Stomach smooth muscle (tissue), 2 donors: ENCODE measurements at regions not wholly inside any gene's neighbourhood (a gene's known extent, or its start where the extent isn't known, plus 50 kb on each side); places are given as distances from the start of the nearest gene placed in this dataset.

Experiments used
- H3K27ac ChIP-seq: one replicate; pipeline ENCODE4 v1.7.0; 2013; ENCODE audit warnings: mild to moderate bottlenecking, low read length, inconsistent platforms
- H3K27me3 ChIP-seq, 2 donors: one replicate each; pipeline ENCODE4 v1.7.0; 2013; ENCODE audit warnings: low read length in 2 of 2; ENCODE audit not compliant: insufficient read depth in 2 of 2, control insufficient read depth in 1 of 2
- H3K36me3 ChIP-seq, 2 donors: one replicate each; pipeline ENCODE4 v1.7.0; 2013; ENCODE audit warnings: low read length in 2 of 2; ENCODE audit not compliant: control insufficient read depth in 2 of 2, insufficient read depth in 2 of 2
- H3K4me1 ChIP-seq: one replicate; pipeline ENCODE4 v1.7.0; 2013; ENCODE audit warnings: low read length; ENCODE audit not compliant: control insufficient read depth, insufficient read depth
- H3K4me3 ChIP-seq, 2 donors: one replicate each; pipeline ENCODE4 v1.7.0; 2013; ENCODE audit warnings: low read length in 2 of 2
- H3K9ac ChIP-seq, 2 donors: one replicate each; pipeline ENCODE4 v1.7.0; 2013; ENCODE audit warnings: low read length in 2 of 2, mild to moderate bottlenecking in 1 of 2
- H3K9me3 ChIP-seq, 2 donors: one replicate each; pipeline ENCODE4 v1.7.0; 2013; ENCODE audit warnings: low read length in 2 of 2; ENCODE audit not compliant: control insufficient read depth in 2 of 2
- donor health status: healthy.
- donor health status: Pancreatic carcinoma.

DNA sequence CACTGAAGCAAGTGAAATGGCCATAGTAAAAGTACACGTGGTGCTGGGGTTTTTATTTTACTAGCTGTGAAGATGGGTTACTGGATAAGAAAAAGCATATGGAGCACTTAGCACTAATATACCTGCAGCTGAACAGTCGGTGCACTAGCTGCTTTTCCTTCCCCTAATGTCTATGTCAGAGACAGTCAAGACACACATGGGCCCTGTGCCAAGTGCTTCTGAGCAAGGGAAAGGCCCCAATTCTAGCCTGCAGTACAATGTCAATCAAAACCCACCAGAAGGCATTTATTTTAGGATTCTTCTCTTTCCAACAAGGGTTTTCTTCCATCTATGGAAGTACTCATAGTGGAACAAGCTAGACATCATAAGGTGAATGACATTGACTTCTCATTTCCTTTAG, 716.7 kb downstream of the CCSER2 start:
- Histone ChIP-seq H3K4me1 (no peaks in the 10 kb centered on the region), H3K27ac (no peak overlapping the region), H3K9ac (no peak overlapping the region), H3K36me3 (no peaks in the 10 kb centered on the region), H3K4me3 (no peak overlapping the region), H3K9me3 (peaks cover 3 to 5% of the 10 kb centered on the region in 2 donors), H3K27me3 (no peaks in the 10 kb centered on the region)

DNA sequence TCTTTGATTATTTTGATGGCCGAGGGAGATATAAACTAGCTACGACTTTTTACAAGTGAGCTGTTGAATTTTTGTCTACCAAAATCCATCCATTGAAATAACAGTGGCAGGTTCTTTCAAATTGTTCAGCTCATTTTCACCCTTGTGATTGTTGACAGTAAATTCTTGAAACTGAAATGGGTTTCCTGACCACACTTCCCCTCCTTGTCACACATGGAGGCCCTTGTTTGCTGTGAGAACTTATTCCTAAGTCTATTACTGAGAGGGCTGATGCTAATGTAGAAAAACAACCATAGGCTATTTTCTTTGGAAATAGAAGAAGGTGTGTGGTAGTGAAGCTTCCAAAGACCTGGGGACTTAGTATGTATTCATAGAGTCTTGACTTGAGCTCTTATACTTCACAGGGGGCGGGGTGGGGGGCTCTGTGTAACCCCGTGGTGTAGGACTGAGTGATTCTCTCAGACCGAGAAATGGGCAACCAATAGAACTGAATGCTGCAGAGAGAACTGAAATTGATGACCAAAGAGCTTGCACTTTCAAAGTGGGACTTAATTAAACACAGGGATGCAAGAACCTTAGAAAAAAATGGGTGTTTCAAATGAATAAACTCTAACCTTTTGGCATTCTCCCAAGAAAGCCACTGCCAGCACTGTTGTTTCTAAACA, 718.9 kb downstream of the CCSER2 start:
- Histone ChIP-seq H3K9me3 (peaks cover 3 to 5% of the 10 kb centered on the region in 2 donors), H3K27ac (no peak overlapping the region), H3K27me3 (no peaks in the 10 kb centered on the region), H3K36me3 (no peaks in the 10 kb centered on the region), H3K9ac (no peak overlapping the region), H3K4me3 (no peak overlapping the region), H3K4me1 (no peaks in the 10 kb centered on the region)

DNA sequence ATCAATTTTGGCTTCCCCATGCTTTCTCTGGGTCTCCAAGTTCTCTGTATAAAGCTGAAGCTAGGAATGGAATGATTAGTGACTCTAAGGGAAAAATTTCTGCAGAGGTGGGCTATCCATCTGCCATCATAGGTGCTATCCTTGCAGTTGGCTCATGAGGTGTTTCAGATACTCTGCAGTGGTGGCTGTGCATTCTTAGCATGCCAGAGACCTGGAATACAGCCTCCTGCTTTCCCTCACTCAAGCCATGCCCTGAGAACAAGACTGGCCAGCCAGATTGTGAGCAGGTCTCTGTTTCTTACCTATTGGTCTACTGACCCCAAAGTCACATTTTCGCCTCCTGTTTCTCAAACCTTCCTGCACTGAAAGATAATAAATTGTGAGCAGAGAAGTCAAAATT, 719.6 kb downstream of the CCSER2 start:
- Histone ChIP-seq H3K9me3 (peaks cover 3 to 5% of the 10 kb centered on the region in 2 donors), H3K27me3 (no peaks in the 10 kb centered on the region), H3K36me3 (no peaks in the 10 kb centered on the region), H3K4me1 (no peaks in the 10 kb centered on the region), H3K4me3 (no peak overlapping the region), H3K27ac (no peak overlapping the region), H3K9ac (no peak overlapping the region)

DNA sequence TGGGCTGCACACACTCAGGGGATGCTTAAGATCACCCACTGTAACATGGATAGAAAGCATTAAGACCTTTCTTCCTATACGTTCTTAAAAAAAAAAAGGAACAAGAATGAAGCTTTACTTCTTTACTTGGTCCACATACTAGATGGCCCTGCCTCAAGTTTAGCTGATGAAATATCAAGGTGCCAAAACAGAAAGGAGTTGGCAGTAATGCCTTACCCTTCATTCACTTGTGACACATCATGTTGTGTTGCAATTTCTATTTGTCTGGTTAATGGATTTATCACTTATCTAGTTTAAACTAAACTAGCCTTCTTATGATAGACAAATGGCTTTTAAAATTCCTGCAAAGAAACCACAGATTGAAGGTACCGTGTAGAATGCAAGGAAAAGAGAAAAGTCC, 720.3 kb downstream of the CCSER2 start:
- no peak overlapping the region for H3K27ac ChIP-seq
- no peak overlapping the region for H3K9ac ChIP-seq
- H3K36me3 ChIP-seq = no peaks in the 10 kb centered on the region
- H3K27me3 ChIP-seq = no peaks in the 10 kb centered on the region
- H3K9me3 ChIP-seq = peaks cover 3 to 5% of the 10 kb centered on the region in 2 donors
- no peak overlapping the region for H3K4me3 ChIP-seq
- H3K4me1 ChIP-seq = no peaks in the 10 kb centered on the region

DNA sequence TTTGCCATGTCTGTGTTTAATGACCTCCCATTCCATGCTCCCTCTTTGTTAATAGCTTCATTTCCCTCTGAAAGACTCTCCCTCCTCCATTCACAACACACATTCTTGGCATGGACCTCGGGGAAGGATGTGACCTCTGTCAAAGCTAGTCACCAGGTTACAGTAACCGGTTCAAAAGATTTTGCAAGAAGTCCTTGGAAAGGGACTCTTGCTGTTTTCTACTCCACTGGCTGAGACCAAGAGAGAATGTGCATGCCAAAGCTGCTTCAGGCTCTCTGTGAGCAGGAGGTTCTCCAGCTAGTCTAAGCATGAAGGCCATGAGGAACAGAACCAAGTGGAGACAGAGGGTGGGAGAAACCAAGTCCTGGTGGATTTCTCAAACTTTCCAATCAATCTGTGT, 732.6 kb downstream of the CCSER2 start:
- Histone ChIP-seq H3K4me3 (no peak overlapping the region), H3K27me3 (no peaks in the 10 kb centered on the region)

DNA sequence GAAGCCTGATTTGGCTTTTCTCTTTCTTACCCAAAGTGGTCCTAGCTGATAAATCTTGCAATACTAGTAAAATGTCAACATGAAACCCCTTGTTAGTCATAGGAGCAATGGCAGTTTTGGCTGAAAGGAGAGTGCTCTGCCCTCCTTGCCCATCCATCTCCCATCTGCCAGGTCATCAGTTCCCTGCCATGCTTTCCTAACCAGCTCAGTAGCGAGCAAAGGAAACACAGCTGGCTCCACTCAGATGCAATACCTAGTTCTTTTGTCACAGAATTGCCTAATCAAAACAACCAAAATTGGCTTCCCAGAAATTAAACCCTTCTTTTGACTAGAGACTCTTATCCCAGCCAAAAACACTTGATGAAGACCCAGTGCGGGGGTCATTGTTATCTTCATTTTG, 733.0 kb downstream of the CCSER2 start:
- Histone ChIP-seq H3K36me3 (no peaks in the 10 kb centered on the region), H3K4me1 (no peaks in the 10 kb centered on the region), H3K9ac (no peak overlapping the region), H3K4me3 (no peak overlapping the region), H3K27ac (no peak overlapping the region), H3K9me3 (no peaks in the 10 kb centered on the region), H3K27me3 (no peaks in the 10 kb centered on the region)

More for the DNA sequence above, 732.6 kb downstream of the CCSER2 start:
- no peaks in the 10 kb centered on the region for H3K36me3 ChIP-seq
- no peak overlapping the region for H3K9ac ChIP-seq
- no peaks in the 10 kb centered on the region for H3K4me1 ChIP-seq
- H3K27ac ChIP-seq = no peak overlapping the region
- no peaks in the 10 kb centered on the region for H3K9me3 ChIP-seq

DNA sequence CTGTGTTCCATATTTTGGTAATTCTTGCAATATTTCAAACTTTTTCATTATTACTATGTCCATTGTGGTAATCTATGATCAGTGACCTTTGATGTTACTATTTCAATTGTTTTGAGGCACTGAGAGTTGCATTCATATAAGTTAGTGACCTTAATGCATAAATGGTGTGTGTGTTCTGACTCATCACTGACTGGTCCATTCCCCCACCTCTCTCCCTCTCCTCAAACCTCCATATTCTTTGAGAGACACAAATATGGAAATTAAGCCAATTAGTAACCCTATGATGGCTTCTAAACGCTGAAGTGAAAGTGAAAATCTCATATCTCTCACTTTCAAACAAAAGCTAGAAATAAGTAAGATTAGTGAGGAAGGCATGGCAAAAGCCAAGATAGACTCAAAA, 739.6 kb downstream of the CCSER2 start:
- no peaks in the 10 kb centered on the region for H3K9me3 ChIP-seq

DNA sequence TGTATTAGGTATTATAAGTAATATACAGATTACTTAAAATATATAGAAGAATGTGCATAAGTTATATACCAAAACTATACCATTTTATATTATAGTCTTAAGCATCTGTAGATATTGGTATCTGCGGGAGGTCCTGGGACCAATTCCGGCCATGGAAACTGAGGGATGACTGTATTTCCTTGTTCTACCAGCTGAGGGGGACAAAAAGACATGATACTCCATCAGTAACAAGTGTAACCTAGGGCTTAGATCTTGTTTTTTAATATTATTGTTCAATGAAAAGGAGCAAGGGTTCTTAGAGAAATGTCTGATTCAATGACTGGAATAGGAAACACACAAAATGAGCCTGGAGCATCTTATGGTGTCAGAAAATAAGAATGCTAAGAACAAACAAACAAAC, 752.5 kb downstream of the CCSER2 start:
- H3K4me3 ChIP-seq = no peak overlapping the region
- H3K36me3 ChIP-seq = no peaks in the 10 kb centered on the region
- no peak overlapping the region for H3K9ac ChIP-seq
- H3K4me1 ChIP-seq = no peaks in the 10 kb centered on the region
- H3K9me3 ChIP-seq = peaks cover 0 to 2% of the 10 kb centered on the region in 2 donors
- no peaks in the 10 kb centered on the region for H3K27me3 ChIP-seq
- no peak overlapping the region for H3K27ac ChIP-seq

More for the DNA sequence above, 739.6 kb downstream of the CCSER2 start:
- Histone ChIP-seq H3K27ac (no peak overlapping the region), H3K9ac (no peak overlapping the region), H3K27me3 (no peaks in the 10 kb centered on the region), H3K4me1 (no peaks in the 10 kb centered on the region), H3K4me3 (no peak overlapping the region), H3K36me3 (no peaks in the 10 kb centered on the region)

DNA sequence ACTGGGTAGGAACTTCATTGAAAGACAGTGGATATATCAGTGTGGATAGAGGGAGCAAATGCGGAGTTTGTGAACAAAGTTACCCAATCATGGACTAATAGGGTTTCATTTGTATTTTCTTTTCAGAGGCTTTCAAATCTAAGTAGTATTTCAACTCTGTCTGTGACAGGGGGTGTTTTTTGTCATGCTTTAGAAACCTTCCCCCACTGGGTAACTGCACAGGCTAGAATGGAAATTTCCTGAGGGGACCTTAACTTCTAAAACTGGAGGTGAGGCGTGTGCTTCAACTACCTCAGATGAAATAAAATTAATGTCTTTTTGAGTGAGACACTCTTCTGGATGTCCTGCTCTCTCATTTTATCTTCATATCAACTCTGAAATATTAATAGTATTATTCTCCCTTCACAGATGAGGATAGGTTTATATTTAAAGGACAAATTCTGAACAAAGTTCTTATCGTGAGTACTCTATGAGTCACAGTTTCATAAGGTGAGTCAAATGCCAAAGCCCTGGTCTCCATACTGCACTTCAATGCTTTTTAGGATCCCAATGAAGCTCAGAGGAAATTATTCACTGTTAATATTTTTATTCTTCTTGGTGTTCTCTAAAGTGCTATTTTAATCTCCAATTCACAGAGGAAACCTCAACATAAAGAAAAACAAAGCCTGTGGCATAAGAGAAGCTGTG, 770.6 kb downstream of the CCSER2 start:
- Histone ChIP-seq H3K27me3 (no peaks in the 10 kb centered on the region), H3K9me3 (no peaks in the 10 kb centered on the region), H3K27ac (no peak overlapping the region), H3K9ac (no peak overlapping the region), H3K4me3 (no peak overlapping the region), H3K4me1 (no peaks in the 10 kb centered on the region), H3K36me3 (no peaks in the 10 kb centered on the region)

DNA sequence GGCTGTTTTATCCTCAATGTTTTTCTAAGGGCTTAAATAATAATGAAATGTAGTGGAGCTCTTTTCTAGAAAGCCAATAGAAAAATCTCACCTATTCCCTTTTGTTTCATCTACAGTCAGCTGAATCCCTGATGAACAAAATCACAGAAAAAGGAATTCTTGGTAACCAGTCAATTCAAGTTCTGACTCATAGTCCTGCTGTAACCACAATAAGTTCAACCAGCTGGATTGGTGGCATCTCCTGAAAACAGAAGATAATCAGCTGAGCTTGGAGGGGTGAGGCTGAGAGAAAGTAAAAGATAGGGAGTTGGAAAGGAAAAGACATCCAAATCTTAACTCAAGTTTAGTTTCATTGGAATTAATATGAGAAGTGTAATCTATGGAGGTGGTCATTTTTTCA, 772.1 kb downstream of the CCSER2 start:
- Histone ChIP-seq H3K4me3 (no peak overlapping the region), H3K9ac (no peak overlapping the region), H3K9me3 (no peaks in the 10 kb centered on the region), H3K27ac (no peak overlapping the region), H3K36me3 (no peaks in the 10 kb centered on the region), H3K4me1 (no peaks in the 10 kb centered on the region), H3K27me3 (no peaks in the 10 kb centered on the region)

DNA sequence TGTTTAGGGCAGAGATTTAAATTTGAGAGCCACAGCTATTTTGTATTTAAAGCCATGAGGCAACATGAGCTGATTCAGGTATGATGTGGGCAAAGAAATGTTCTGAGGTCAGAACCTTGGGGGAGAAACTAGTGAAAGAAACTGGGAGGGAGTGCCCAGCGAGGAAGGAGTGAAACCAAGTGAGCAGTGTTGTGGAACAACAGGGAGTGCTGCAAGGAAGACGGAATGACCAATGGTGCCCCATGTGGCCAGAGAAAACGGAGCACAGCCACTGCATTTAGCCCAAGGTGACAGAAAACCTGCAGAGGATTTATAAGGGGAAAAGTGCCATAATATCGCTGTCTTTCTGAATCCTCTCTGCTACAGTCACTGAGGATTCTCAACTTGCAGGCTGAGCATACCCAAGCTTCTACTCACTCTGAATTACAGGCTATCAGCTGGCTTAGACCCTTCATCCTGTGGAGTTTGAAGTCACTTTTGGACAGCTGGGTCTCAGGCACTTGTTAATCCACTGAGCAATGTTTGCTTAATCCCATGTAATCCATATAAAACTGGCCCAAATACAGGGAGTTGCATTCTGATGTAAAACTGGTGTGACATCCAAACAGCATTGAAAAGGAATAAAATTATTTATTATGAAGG, 777.3 kb downstream of the CCSER2 start:
- H3K9ac ChIP-seq = no peak overlapping the region
- H3K27ac ChIP-seq = no peak overlapping the region
- no peak overlapping the region for H3K4me3 ChIP-seq
- H3K27me3 ChIP-seq = no peaks in the 10 kb centered on the region
- no peaks in the 10 kb centered on the region for H3K4me1 ChIP-seq
- no peaks in the 10 kb centered on the region for H3K36me3 ChIP-seq
- H3K9me3 ChIP-seq = no peaks in the 10 kb centered on the region
